HuH-7.5 (cell line): ENCODE measurements at regions not wholly inside any gene's neighbourhood (a gene's known extent, or its start where the extent isn't known, plus 50 kb on each side); places are given as distances from the start of the nearest gene placed in this dataset.

ENCODE experiments used
- DNase-seq: peaks from one replicate; pipeline ENCODE4 v3.0.0; 2011; ENCODE audit warnings: low spot score

DNA sequence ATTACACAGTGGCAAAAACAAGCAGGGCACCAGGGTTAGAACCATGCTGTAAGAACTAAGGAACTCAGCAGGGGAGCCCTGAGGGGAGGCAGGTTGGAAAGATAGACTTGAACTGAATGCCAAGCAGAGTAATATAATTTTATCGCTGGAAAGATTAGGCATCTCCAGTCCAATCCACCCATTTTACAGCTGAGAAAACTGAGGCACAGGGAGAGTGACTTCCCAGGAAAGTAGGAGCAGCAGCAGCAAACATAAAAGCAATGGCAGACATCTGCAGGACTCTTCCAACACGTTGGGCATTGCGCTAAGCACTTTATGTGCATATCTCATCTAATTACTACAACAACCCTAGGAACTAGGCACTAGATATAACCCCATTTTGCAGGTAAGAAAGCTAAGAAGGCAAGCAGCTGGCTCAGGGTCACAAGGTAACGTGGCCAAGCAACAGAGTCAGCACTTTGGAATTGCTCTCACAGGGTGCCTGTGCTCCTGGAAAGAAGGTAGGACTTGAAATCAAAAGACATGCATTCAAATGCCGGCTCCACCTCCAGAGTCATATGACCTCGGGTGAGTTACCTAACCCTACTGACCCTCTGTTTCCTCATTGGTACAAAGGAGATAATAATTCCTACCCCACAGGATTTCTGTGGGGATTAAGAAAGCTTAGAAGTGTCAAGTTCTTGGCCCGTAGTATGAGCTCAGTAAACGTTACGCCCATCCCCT lies 215.3 kb downstream of the BARX2 start:
- DNase-seq: no peak

- DNase-seq: no peak
Measured at GRCh38 chr11:129591527-129591926, 215.9 kb downstream of the BARX2 start.

DNA sequence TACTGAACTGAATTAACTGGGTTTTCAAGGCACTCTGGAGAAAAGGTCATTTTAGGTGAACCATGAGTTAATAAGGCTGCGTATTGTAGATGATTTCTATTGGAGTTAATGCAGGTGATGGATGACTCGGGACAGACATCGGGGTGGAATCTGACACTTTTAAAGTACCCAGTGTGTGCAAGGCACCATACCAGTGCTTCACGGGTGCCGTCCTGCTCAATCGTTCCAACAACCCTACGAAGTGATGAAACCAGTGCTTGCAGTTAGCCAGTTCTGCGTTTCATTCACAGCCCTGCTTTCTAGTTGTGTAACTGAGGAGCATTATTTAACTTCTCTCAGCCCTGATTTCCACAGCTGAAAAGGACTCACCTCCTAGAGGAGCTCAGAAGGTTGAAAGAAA lies 216.5 kb downstream of the BARX2 start:
- DNase-seq: no peak

DNA sequence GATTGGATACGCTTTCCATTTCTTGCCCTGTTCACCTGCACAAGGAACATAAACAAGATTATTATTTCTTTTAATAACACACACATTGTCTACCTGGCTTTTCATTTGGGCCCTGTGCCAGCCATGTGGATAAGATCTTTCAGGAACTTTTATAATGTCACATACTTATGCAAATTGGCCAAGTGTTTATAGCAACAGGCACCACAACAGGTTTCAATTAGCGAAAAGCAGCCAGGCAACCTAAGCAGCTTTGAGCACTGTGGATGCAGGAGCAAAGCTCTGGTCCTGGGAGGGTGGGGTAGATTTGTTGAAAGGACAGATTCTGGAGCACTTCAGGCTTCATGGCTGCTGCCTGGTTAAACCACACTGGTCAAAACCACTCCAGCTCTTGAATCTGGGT lies 217.4 kb downstream of the BARX2 start:
- no peak for DNase-seq

- DNase-seq: no peak
Measured at GRCh38 chr11:129595038-129595962, 219.7 kb downstream of the BARX2 start.

DNA sequence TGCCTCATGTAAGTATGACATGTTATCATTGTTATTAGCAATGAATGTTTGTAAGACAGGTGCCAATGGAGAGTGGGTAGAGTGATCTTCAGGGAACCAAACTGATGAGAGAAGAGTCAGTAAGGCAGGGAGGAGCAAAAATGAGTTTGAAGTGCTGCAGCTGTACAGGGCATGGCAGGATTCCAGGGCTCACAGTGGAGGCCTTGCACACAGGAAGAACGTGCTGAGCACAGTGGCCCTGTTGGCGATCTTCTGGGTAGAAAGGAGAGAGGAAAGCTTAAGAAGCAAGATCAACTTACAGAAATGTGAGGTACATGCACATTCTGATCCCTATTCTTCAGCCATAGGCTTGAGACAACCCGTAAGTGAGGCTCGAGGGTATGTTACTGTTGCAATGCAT lies 219.3 kb upstream of the TMEM45B start:
- no peak for DNase-seq

DNA sequence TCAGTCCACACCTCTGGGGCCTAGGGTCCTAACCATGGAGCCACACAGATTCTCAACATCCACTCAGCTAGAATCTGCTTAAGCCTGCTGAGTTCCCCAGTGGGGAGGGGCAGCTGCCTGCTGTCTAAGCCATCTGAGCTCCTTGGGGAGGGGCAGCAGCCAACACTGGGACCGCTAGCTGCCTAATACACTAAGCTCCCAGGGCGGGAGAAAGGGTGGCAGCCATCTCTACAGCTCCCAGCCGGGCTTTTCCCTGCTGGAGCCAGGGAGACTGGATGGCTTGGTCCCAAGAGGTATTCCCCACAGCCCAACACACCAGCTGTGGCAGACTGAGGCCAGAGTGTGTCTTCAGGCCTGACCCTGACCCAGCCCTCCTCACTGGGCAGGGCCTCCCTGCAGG lies 217.3 kb upstream of the TMEM45B start:
- no peak for DNase-seq

DNA sequence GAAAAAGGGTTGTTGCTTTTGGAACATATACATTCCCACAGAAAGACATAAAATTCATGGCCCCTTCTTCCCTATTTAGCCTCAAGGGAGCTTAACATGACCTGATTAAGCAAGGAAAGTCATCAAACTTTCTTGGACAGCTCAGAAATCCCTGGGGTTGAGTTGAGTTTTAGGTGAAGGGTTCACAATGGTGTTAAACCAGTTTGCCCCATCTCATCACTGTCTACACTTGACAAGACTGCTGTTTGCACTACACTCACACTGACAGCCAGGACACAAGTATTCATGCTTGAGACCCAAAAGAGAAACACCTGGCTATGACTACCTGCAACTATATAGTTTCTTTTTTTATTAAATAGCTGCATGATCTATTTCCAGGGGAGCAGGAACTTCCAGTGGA lies 209.8 kb upstream of the TMEM45B start:
- no peak for DNase-seq

DNA sequence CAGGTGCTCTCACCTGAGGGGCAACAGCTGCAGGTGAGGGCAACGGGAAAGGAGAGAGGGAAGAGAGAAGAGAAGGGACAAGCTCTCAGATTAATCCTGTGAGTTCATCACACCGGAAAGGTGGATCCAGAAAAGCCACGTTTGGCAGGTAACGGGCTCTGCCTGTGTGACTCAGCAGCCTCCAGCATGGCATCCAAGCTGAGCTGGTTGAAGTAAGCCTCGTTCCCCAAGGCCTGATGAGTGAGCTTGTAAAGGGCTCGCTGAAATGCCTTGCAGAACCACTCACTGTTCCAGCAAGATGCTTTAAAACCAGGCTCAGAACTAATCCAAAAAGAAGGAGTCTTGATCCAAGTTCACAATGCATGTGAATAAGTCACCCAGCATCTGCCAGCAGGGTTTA lies 206.9 kb upstream of the TMEM45B start:
- DNase-seq: no peak

GRCh38 chr11:129610125-129610524 lies 205.5 kb upstream of the TMEM45B start:
- no peak for DNase-seq

DNA sequence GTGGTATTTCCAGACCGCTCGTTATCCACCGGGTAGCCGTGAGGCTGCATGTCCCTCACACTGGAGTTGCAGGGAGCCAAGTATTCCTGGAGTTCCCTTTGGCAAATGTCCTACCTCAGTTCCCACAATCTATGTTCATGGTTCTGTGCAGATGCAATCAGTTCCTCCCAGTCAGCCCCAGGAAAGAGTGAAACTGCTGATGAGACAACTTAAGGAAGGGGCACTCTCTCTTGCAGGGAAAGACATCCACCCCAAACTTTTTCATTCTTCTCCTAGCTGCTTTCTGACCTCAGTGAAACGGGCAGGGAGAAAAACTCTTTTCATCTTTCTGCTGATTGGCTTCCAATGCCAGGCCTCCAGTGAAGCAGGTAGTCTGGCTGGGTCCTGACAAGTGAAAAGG lies 205.1 kb upstream of the TMEM45B start:
- no peak for DNase-seq

DNA sequence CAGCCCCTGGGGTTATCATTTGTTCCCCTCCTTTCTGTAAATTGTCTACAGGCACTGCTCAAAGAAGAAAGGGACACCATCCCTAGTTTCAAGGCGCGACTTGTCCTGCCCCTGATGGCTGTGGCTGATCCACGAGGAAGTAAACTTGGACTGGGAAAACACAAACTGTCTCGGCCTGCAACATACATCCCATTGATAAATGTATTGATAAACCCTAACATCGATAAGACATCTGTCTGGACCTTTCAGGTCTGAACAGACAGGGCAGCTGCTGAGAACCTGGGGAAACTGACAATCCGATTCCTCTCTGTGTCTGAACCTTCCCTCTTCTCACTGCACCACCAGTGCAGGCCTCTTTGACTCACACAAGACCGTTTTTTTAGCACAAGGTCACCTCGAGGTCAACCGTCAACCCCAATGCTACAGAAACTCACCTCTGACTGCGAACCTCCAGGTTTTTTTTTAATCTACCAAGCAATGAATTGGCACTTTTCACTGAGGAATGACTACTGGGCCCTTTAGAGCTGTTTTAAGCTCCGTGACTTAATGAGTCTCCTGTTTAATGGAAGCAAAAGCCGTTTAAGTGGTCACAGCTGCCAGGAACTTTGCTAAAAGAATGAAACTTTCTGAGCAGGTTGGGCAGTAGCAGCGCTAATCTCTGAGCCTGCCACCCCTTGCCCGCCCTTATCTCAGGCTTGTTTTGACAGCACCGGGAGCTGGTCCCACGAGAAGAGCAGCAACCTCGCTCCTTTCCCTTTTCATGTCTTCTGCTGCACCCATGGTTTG lies 203.8 kb upstream of the TMEM45B start:
- DNase-seq: no peak

GRCh38 chr11:129612447-129612961 lies 203.1 kb upstream of the TMEM45B start:
- DNase-seq: no peak

- DNase-seq: no peak
Measured at GRCh38 chr11:129613071-129613470, 202.6 kb upstream of the TMEM45B start.

DNA sequence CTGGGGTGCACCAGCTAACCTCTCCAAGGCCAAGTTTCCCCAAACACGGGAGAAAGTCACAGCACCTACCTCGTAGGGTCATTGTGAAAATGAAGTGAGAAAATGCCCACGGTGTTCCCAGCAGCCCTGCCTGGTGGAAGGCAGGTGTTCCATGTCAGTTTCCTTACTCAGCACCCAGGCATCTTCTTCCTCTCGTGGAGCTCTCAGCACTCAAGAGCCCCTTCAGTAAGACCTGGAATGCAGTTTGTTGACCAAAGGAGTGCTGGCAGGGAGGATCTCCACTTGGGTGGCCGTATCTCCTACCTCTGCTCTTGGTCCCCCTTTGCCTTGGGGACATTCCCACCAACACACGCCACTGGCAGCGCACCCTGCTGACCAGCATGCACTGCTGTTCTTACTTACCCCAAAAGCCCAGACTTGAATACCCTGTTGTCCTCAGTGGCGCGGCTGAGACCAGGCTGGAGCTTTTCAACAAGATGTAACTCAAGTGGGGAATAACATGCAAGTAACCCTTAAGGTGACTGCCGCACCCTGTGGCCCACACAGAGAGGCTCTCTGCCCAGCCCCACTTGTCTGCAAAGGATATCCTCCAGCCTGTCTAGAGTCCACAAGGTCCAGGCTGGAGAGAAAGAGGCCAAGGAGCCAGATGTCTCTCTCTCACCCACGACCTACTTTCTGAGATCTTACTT lies 201.2 kb upstream of the TMEM45B start:
- DNase-seq: no peak

DNA sequence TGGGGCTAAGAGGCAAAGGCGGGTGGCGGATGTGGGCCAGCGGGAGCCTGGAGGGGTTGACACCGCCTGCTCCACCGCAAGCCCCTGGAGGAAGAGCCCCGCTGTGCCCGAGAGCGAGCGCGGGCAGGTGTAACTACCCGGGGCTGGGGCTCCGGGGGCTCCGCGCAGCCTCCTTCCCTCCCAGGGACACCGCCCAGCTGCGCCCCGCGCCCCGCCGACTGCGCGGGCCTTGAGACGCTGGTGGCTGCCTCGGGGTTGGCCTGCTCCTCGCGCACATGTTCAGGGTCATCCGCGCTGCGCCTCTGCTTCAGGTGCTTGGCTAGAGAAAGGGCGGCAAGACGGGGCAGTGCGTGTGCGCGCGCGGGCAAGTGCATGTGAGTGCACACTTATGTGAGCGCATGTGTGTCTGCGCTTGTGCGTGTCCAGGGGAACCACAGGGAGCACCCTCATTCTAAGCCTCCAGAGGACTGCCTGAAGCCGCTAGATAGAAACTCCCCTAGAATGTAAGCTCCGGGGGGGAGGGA lies 197.5 kb upstream of the TMEM45B start:
- no peak for DNase-seq

DNA sequence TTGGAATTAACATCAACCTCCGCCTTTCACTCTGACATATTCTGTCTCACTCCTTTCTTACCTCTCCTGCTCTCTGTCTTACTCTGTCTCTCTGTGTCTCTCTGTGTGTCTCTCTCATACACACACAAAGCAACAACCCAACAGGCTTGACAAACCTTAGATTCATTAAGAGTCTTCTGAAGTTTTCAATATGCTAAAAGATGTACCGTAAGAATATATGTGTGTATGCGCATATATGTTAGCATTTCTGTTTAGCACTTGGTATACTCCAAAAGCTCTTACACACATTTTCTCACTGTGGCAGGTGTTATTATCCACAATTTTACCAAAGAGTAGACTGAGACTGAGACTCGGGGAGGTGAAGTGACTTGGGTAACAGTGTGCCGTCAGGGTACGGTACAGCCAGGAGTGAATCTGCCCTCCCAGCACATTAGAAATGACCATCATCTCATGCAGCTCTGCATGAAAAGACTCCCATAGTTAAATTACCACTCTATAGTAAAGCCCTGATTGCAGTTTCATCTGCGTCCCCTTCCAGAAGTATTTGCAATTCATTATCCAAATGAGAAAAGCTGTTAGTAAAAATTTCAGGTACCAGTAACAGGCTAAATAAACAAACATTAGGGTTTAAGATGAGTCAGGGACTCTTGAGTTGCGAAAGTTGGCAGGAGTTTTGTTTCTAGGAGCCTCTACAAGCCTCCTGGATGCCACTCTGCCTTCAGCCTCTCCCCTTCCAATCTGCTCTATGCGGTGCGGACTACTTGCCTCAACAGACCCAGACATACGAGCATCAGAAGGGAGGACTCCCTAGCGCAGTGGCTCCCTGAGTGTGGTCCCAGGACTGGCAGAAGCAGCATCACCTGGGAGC lies 195.2 kb upstream of the TMEM45B start:
- DNase-seq: no peak

- no peak for DNase-seq
Measured at GRCh38 chr11:129625930-129626329, 189.7 kb upstream of the TMEM45B start.

- no peak for DNase-seq
Measured at GRCh38 chr11:129631201-129631600, 184.4 kb upstream of the TMEM45B start.

DNA sequence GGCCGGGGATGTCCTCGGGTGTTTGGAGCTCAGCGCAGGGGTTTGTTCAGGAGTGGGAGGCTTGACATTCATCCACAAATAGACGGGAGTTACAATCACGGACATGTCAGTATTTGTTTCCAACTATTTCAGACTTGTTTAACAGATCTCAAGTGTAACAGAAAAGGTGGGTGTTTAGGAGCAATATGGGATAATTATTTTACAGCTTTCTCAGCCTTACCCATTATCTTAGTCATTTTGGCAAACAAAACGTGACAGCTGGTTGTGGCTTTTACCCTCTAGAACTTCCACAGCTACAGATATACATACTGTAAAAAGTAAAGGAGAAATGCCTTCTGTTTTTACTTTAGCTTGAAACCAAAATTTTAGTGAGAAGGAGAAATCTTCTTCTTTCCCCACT lies 178.7 kb upstream of the TMEM45B start:
- DNase-seq: no peak

DNA sequence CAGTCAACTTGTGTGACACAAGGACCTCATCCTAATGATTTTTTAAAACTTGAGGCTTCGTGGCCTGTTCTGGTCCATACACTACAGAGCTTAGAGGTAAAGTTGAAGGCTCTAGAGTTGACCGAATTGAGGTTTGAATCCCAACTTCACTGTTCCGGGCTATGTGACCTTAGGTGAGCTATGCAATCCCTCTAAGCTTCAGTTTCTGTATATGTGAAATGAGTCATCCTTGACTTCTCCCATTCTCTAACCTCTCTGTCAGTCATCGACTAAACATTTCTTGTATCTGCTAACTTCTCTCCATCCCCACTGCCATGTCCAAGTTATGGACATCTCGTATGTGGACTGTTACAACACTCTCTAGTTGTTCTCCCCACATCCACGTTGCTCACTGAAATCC lies 178.2 kb upstream of the TMEM45B start:
- no peak for DNase-seq
